ENCODE measurements at regions not wholly inside any gene's neighbourhood (a gene's known extent, or its start where the extent isn't known, plus 50 kb on each side); places are given as distances from the start of the nearest gene placed in this dataset. TPM values are rescaled to one million over a fixed set of nuclear protein-coding genes. Genes with fewer than 3 reads are reported as not detected.

DNA sequence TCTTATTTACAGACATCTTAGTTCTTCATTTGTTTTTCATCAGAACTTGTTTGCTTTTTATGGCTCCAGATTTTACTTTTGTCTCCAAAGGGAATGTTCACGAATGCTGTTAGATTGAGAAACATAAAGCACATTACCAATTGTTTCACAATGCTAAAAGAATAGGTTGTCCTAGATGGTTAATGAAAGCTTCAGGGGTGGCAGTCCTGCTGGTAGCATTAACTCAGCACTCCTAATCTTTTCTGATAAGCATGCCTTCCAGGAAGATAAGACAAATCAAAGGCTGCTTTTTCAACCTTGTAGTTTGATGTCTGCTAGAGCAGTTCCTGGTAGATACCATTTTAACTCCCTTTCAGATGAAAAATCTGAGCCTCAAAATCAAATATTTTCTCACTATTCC, 619.4 kb downstream of the PYDC2 start:
- Histone ChIP-seq H3K4me3 (no peak overlapping the region), H3K27ac (ENCODE audit: low read depth in 1 of 2, low read length in 1 of 2) (no peak overlapping the region), H3K9ac (ENCODE audit: insufficient read depth in 1 of 2, low read length in 2 of 2) (no peak overlapping the region), H3K36me3 (ENCODE audit: control insufficient read depth in 4 of 4, insufficient read depth in 4 of 4, low read length in 4 of 4) (no peaks in the 10 kb centered on the region), H3K9me3 (ENCODE audit: control insufficient read depth in 4 of 4, insufficient read depth in 3 of 4, low read length in 3 of 4) (peaks cover 0 to 4% (median 0%) of the 10 kb centered on the region in 4 donors), H3K27me3 (ENCODE audit: control insufficient read depth in 3 of 3, insufficient read depth in 3 of 3, low read length in 2 of 3) (no peaks in the 10 kb centered on the region), H3K4me1 (ENCODE audit: control insufficient read depth in 5 of 5, insufficient read depth in 5 of 5, low read length in 5 of 5) (no peaks in the 10 kb centered on the region)
- DNase-seq (no peak), ATAC-seq (ENCODE audit: insufficient read depth, low FRiP score) (no peak)
- TF ChIP-seq, protein P1, sequence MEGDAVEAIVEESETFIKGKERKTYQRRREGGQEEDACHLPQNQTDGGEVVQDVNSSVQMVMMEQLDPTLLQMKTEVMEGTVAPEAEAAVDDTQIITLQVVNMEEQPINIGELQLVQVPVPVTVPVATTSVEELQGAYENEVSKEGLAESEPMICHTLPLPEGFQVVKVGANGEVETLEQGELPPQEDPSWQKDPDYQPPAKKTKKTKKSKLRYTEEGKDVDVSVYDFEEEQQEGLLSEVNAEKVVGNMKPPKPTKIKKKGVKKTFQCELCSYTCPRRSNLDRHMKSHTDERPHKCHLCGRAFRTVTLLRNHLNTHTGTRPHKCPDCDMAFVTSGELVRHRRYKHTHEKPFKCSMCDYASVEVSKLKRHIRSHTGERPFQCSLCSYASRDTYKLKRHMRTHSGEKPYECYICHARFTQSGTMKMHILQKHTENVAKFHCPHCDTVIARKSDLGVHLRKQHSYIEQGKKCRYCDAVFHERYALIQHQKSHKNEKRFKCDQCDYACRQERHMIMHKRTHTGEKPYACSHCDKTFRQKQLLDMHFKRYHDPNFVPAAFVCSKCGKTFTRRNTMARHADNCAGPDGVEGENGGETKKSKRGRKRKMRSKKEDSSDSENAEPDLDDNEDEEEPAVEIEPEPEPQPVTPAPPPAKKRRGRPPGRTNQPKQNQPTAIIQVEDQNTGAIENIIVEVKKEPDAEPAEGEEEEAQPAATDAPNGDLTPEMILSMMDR (IDR thresholded peaks at IDR 0.05; ENCODE audit: control extremely low read depth, extremely low read depth) = no peak
- 54 to 60% methylated on average over 1 of the region's 1 CpG for WGBS, 2 donors

DNA sequence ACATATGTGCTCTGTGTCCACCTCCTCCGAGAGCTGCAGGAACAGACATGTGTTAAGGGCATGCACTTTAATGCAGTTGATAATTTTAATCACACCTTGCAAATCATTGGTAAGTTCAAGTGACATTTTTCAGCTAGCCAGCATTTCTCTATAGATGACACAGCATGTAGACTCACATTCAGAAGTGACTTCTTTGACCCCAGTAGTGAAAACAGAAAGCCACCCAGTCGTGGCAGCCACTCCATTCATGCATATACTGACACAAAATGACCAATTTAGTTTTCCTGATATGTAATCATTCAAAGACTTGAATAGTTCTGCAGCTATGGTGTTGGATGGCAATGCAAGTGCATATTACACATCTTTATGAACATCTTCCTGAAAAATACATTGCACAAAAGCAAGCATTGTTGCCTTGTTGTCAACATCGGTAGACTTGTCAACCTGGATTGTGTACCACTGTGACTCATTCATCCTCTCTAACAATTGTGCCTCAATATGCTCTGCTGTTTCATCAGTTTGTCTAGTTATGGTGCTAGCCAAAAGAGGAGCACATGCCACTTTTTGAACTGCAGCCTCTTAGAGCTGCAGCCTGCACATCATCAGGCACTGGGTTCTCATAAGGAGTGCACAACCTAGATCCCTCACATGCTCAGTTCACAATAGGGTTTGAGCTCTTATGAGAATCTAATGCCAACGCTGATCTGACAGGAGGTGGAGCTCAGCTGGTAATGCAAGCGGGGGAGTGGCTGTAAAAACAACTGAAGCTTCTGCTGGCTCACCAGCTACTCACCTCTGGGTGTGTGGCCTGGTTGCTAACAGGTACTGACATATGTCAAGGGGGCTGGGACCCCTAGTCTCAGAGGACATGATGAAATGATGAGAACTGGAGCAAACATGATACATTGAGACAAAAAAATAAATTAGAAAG, 622.0 kb downstream of the PYDC2 start:
- Histone ChIP-seq H3K36me3 (ENCODE audit: control insufficient read depth in 4 of 4, insufficient read depth in 4 of 4, low read length in 4 of 4) (no peaks in the 10 kb centered on the region), H3K4me1 (ENCODE audit: control insufficient read depth in 5 of 5, insufficient read depth in 5 of 5, low read length in 5 of 5) (no peaks in the 10 kb centered on the region), H3K27ac (ENCODE audit: low read depth in 1 of 2, low read length in 1 of 2) (no peak overlapping the region), H3K9me3 (ENCODE audit: control insufficient read depth in 4 of 4, insufficient read depth in 3 of 4, low read length in 3 of 4) (peaks cover 0 to 4% (median 0%) of the 10 kb centered on the region in 4 donors), H3K4me3 (no peak overlapping the region), H3K9ac (ENCODE audit: insufficient read depth in 1 of 2, low read length in 2 of 2) (no peak overlapping the region), H3K27me3 (ENCODE audit: control insufficient read depth in 3 of 3, insufficient read depth in 3 of 3, low read length in 2 of 3) (no peaks in the 10 kb centered on the region)
- ATAC-seq (ENCODE audit: insufficient read depth, low FRiP score) (no peak), DNase-seq (no peak)
- WGBS, 2 donors = 65 to 74% methylated on average over 5 of the region's 5 CpGs
- TF ChIP-seq, protein P1 (IDR thresholded peaks at IDR 0.05; ENCODE audit: control extremely low read depth, extremely low read depth) = no peak

Small RNAs in the stretch of these regions (small RNA-seq; reads per million reads assigned to genes)
- gene RF00019 (ENCODE audit: low replicate concordance) = not detected
